Neural cell (in vitro differentiated cells): ENCODE measurements at regions not wholly inside any gene's neighbourhood (a gene's known extent, or its start where the extent isn't known, plus 50 kb on each side); places are given as distances from the start of the nearest gene placed in this dataset.
"Not testable (repeated sequence)": the region's sequence is repeated elsewhere in the genome, so short reads cannot be mapped to it uniquely, and the experiment has no call there.

Experiments
- EZH2 ChIP-seq: fragments of 200-600, 300-800 bp; shearing (Covaris generic), sonication (generic); IDR thresholded peaks from 2 replicates; pipeline ENCODE4 v1.6.1; 2014; ENCODE audit warnings: antibody characterized with exemption, low read length, borderline replicate concordance, mild to moderate bottlenecking; ENCODE audit not compliant: insufficient read depth, poor library complexity, severe bottlenecking
- MXI1 ChIP-seq: fragments of 450-650 bp; conservative IDR thresholded peaks from 2 replicates; pipeline ENCODE4 v1.6.1; 2014; ENCODE audit warnings: antibody characterized with exemption, mild to moderate bottlenecking; ENCODE audit not compliant: poor library complexity, severe bottlenecking
- POLR2AphosphoS5 ChIP-seq: IDR thresholded peaks from 2 replicates; pipeline ENCODE4 v1.6.1; 2012
- RAD21 ChIP-seq: fragments of 450-650 bp; conservative IDR thresholded peaks from 2 replicates; pipeline ENCODE4 v1.6.1; 2014; ENCODE audit warnings: antibody characterized with exemption, mild to moderate bottlenecking, moderate library complexity
- SMC3 ChIP-seq: fragments of 450-650 bp; conservative IDR thresholded peaks from 2 replicates; pipeline ENCODE4 v1.6.1; 2014; ENCODE audit warnings: antibody characterized with exemption, mild to moderate bottlenecking, moderate library complexity; ENCODE audit not compliant: poor library complexity
- TAF1 ChIP-seq: IDR thresholded peaks from 2 replicates; pipeline ENCODE4 v1.6.1; 2012; ENCODE audit warnings: low read depth
- TF ChIP-seq, protein P1 (sequence below): fragments of 450-650 bp; IDR thresholded peaks from 2 replicates; pipeline ENCODE4 v1.5.1; 2014; ENCODE audit warnings: antibody characterized with exemption, mild to moderate bottlenecking, moderate library complexity; ENCODE audit not compliant: poor library complexity, severe bottlenecking

DNA sequence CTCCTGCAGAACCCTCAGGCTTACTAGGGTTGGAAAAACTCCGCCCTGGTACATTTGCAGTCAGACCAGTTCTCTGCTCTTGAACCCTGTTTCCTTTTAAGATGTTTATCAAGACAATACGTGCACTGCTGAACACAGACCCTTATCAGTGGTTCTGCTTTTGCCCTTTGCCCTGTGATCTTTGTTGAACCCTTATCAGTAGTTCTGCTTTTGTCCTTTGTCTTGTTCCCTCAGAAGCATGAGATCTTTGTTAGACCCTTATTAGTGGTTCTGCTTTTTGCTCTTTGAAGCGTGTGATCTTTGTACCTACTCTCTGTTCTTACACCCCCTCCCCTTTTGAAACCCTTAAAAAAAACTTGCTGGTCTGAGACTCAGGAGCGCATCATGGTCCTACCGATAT is 457.5 kb upstream of the FSHR start:
- not testable (repeated sequence) for TF ChIP-seq RAD21, EZH2, SMC3, MXI1, POLR2AphosphoS5, TAF1
- TF ChIP-seq, protein P1, sequence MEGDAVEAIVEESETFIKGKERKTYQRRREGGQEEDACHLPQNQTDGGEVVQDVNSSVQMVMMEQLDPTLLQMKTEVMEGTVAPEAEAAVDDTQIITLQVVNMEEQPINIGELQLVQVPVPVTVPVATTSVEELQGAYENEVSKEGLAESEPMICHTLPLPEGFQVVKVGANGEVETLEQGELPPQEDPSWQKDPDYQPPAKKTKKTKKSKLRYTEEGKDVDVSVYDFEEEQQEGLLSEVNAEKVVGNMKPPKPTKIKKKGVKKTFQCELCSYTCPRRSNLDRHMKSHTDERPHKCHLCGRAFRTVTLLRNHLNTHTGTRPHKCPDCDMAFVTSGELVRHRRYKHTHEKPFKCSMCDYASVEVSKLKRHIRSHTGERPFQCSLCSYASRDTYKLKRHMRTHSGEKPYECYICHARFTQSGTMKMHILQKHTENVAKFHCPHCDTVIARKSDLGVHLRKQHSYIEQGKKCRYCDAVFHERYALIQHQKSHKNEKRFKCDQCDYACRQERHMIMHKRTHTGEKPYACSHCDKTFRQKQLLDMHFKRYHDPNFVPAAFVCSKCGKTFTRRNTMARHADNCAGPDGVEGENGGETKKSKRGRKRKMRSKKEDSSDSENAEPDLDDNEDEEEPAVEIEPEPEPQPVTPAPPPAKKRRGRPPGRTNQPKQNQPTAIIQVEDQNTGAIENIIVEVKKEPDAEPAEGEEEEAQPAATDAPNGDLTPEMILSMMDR: not testable (repeated sequence)
